Activated T-helper 1 cell treated with anti-CD3 and anti-CD28 coated beads, Interleukin-12 subunit alpha, Interleukin-12 subunit beta, Interleukin-2, Interleukin-4 antibody, amounts not matched to agents 30 ng/mL and 10 ng/mL and 1 ng/mL, durations not matched to agents 14 hours and 24 hours and 36 hours (primary cell): ENCODE measurements at regions not wholly inside any gene's neighbourhood (a gene's known extent, or its start where the extent isn't known, plus 50 kb on each side); places are given as distances from the start of the nearest gene placed in this dataset.

ENCODE experiments used
- DNase-seq: peaks from one replicate; pipeline ENCODE4 v3.0.0; 2021; ENCODE audit warnings: low spot score
- H3K27ac Mint-ChIP-seq: one replicate; pipeline ENCODE4 v1.8.0; 2021; ENCODE audit warnings: mild to moderate bottlenecking, mixed read lengths
- H3K27me3 Mint-ChIP-seq: one replicate; pipeline ENCODE4 v1.8.0; 2022; ENCODE audit warnings: mild to moderate bottlenecking, moderate library complexity, mixed read lengths; ENCODE audit not compliant: insufficient read depth
- H3K36me3 Mint-ChIP-seq: one replicate; pipeline ENCODE4 v1.8.0; 2021; ENCODE audit warnings: low read depth, mixed read lengths
- H3K4me1 Mint-ChIP-seq: one replicate; pipeline ENCODE4 v1.8.0; 2021; ENCODE audit warnings: low read depth, mixed read lengths
- H3K4me3 Mint-ChIP-seq: one replicate; pipeline ENCODE4 v1.8.0; 2021; ENCODE audit warnings: mild to moderate bottlenecking, moderate library complexity, mixed read lengths
- H3K9me3 Mint-ChIP-seq: one replicate; pipeline ENCODE4 v1.8.0; 2021; ENCODE audit warnings: mixed read lengths
- intact Hi-C: fragments of 100-400 bp; cut with micrococcal nuclease; formaldehyde crosslinking; loops from one replicate; pipeline ENCODE4 v1.15.1; 2024

- H3K9me3 Mint-ChIP-seq, result peaks cover 8% of the 10 kb centered on the region
Measured at GRCh38 chr14:84707830-84708229, 822.1 kb upstream of the FLRT2 start.

GRCh38 chr14:84708865-84709264 is 821.1 kb upstream of the FLRT2 start:
- H3K9me3 Mint-ChIP-seq, result peaks cover 8% of the 10 kb centered on the region
- no peak overlapping the region for H3K4me3 Mint-ChIP-seq
- intact Hi-C loops, result no loop called here

More at GRCh38 chr14:84707830-84708229, 822.1 kb upstream of the FLRT2 start:
- intact Hi-C loops, result no loop called here
- Mint-ChIP-seq H3K4me3 (no peak overlapping the region), H3K36me3 (no peaks in the 10 kb centered on the region), H3K4me1 (no peaks in the 10 kb centered on the region), H3K27me3 (no peaks in the 10 kb centered on the region), H3K27ac (no peak overlapping the region)
- no peak for DNase-seq

GRCh38 chr14:84726471-84726870 is 803.5 kb upstream of the FLRT2 start:
- no peaks in the 10 kb centered on the region for H3K27me3 Mint-ChIP-seq
- H3K4me3 Mint-ChIP-seq, result no peak overlapping the region
- H3K4me1 Mint-ChIP-seq, result no peaks in the 10 kb centered on the region
- DNase-seq, result no peak
- no peaks in the 10 kb centered on the region for H3K36me3 Mint-ChIP-seq
- no peak overlapping the region for H3K27ac Mint-ChIP-seq
- intact Hi-C loops, result no loop called here
- H3K9me3 Mint-ChIP-seq, result peaks cover 19% of the 10 kb centered on the region

More at GRCh38 chr14:84708865-84709264, 821.1 kb upstream of the FLRT2 start:
- H3K27ac Mint-ChIP-seq, result no peak overlapping the region
- no peaks in the 10 kb centered on the region for H3K4me1 Mint-ChIP-seq
- H3K36me3 Mint-ChIP-seq, result no peaks in the 10 kb centered on the region
- DNase-seq, result no peak
- H3K27me3 Mint-ChIP-seq, result no peaks in the 10 kb centered on the region

- no peak overlapping the region for H3K4me3 Mint-ChIP-seq
- H3K9me3 Mint-ChIP-seq, result peaks cover 3% of the 10 kb centered on the region
- intact Hi-C loops, result no loop called here
- H3K27ac Mint-ChIP-seq, result no peak overlapping the region
- no peaks in the 10 kb centered on the region for H3K27me3 Mint-ChIP-seq
- DNase-seq, result no peak
- no peaks in the 10 kb centered on the region for H3K36me3 Mint-ChIP-seq
- no peaks in the 10 kb centered on the region for H3K4me1 Mint-ChIP-seq
Measured at GRCh38 chr14:84749191-84749955, 780.6 kb upstream of the FLRT2 start.

GRCh38 chr14:84750284-84750683 is 779.7 kb upstream of the FLRT2 start:
- no peak for DNase-seq
- intact Hi-C loops, result no loop called here
- H3K4me3 Mint-ChIP-seq, result no peak overlapping the region
- no peaks in the 10 kb centered on the region for H3K27me3 Mint-ChIP-seq
- no peaks in the 10 kb centered on the region for H3K9me3 Mint-ChIP-seq
- no peaks in the 10 kb centered on the region for H3K36me3 Mint-ChIP-seq
- no peak overlapping the region for H3K27ac Mint-ChIP-seq
- H3K4me1 Mint-ChIP-seq, result no peaks in the 10 kb centered on the region

- Mint-ChIP-seq H3K27me3 (no peaks in the 10 kb centered on the region), H3K4me3 (no peak overlapping the region)
Measured at GRCh38 chr14:84750763-84751554, 779.0 kb upstream of the FLRT2 start.

GRCh38 chr14:84751745-84752144 is 778.2 kb upstream of the FLRT2 start:
- intact Hi-C loops, result no loop called here
- no peaks in the 10 kb centered on the region for H3K36me3 Mint-ChIP-seq
- DNase-seq, result no peak
- H3K4me1 Mint-ChIP-seq, result no peaks in the 10 kb centered on the region
- H3K9me3 Mint-ChIP-seq, result no peaks in the 10 kb centered on the region
- H3K27ac Mint-ChIP-seq, result no peak overlapping the region
- H3K27me3 Mint-ChIP-seq, result no peaks in the 10 kb centered on the region
- H3K4me3 Mint-ChIP-seq, result no peak overlapping the region

More at GRCh38 chr14:84750763-84751554, 779.0 kb upstream of the FLRT2 start:
- no peaks in the 10 kb centered on the region for H3K36me3 Mint-ChIP-seq
- H3K4me1 Mint-ChIP-seq, result no peaks in the 10 kb centered on the region
- no peak for DNase-seq
- no peak overlapping the region for H3K27ac Mint-ChIP-seq
- H3K9me3 Mint-ChIP-seq, result no peaks in the 10 kb centered on the region
- intact Hi-C loops, result no loop called here

GRCh38 chr14:84760489-84761126 is 769.3 kb upstream of the FLRT2 start:
- H3K4me3 Mint-ChIP-seq, result no peak overlapping the region
- intact Hi-C loops, result no loop called here
- no peak overlapping the region for H3K27ac Mint-ChIP-seq
- DNase-seq, result no peak
- H3K4me1 Mint-ChIP-seq, result no peaks in the 10 kb centered on the region
- no peaks in the 10 kb centered on the region for H3K36me3 Mint-ChIP-seq
- H3K9me3 Mint-ChIP-seq, result peaks cover 11% of the 10 kb centered on the region
- no peaks in the 10 kb centered on the region for H3K27me3 Mint-ChIP-seq

GRCh38 chr14:84767434-84767833 is 762.5 kb upstream of the FLRT2 start:
- Mint-ChIP-seq H3K36me3 (no peaks in the 10 kb centered on the region), H3K27ac (no peak overlapping the region), H3K27me3 (no peaks in the 10 kb centered on the region), H3K9me3 (peaks cover 11% of the 10 kb centered on the region), H3K4me1 (no peaks in the 10 kb centered on the region), H3K4me3 (no peak overlapping the region)
- DNase-seq, result no peak
- intact Hi-C loops, result no loop called here

GRCh38 chr14:84770030-84770429 is 759.9 kb upstream of the FLRT2 start:
- intact Hi-C loops, result no loop called here

GRCh38 chr14:84777356-84777755 is 752.6 kb upstream of the FLRT2 start:
- peaks cover 21% of the 10 kb centered on the region for H3K9me3 Mint-ChIP-seq
- H3K36me3 Mint-ChIP-seq, result no peaks in the 10 kb centered on the region
- DNase-seq, result no peak
- H3K27ac Mint-ChIP-seq, result no peak overlapping the region
- no peaks in the 10 kb centered on the region for H3K4me1 Mint-ChIP-seq
- no peaks in the 10 kb centered on the region for H3K27me3 Mint-ChIP-seq
- intact Hi-C loops, result no loop called here
- no peak overlapping the region for H3K4me3 Mint-ChIP-seq

More at GRCh38 chr14:84770030-84770429, 759.9 kb upstream of the FLRT2 start:
- Mint-ChIP-seq H3K27me3 (no peaks in the 10 kb centered on the region), H3K36me3 (no peaks in the 10 kb centered on the region), H3K9me3 (peaks cover 9% of the 10 kb centered on the region), H3K27ac (no peak overlapping the region), H3K4me1 (no peaks in the 10 kb centered on the region), H3K4me3 (no peak overlapping the region)
- DNase-seq, result no peak

- no peaks in the 10 kb centered on the region for H3K36me3 Mint-ChIP-seq
- no peaks in the 10 kb centered on the region for H3K27me3 Mint-ChIP-seq
- intact Hi-C loops, result no loop called here
- no peak for DNase-seq
- no peaks in the 10 kb centered on the region for H3K4me1 Mint-ChIP-seq
- H3K4me3 Mint-ChIP-seq, result no peak overlapping the region
- no peak overlapping the region for H3K27ac Mint-ChIP-seq
- H3K9me3 Mint-ChIP-seq, result peaks cover 17% of the 10 kb centered on the region
Measured at GRCh38 chr14:84782902-84783301, 747.0 kb upstream of the FLRT2 start.

GRCh38 chr14:84783511-84783910 is 746.4 kb upstream of the FLRT2 start:
- intact Hi-C loops, result no loop called here
- H3K27ac Mint-ChIP-seq, result no peak overlapping the region
- peaks cover 20% of the 10 kb centered on the region for H3K9me3 Mint-ChIP-seq
- no peaks in the 10 kb centered on the region for H3K4me1 Mint-ChIP-seq
- no peak for DNase-seq
- no peaks in the 10 kb centered on the region for H3K27me3 Mint-ChIP-seq
- no peaks in the 10 kb centered on the region for H3K36me3 Mint-ChIP-seq
- no peak overlapping the region for H3K4me3 Mint-ChIP-seq
